ENCODE measurements at regions not wholly inside any gene's neighbourhood (a gene's known extent, or its start where the extent isn't known, plus 50 kb on each side); places are given as distances from the start of the nearest gene placed in this dataset.

GRCh38 chr11:134759855-134760254 is 347.8 kb upstream of the B3GAT1 start:
- TF ChIP-seq CTCF (IDR thresholded peaks at IDR 0.05) = no peak
- no peak for TF ChIP-seq POLR2A (IDR thresholded peaks at IDR 0.05)

Measured in thyroid gland (tissue), 4 donors.